ENCODE measurements at regions not wholly inside any gene's neighbourhood (a gene's known extent, or its start where the extent isn't known, plus 50 kb on each side); places are given as distances from the start of the nearest gene placed in this dataset.

- H3K9ac ChIP-seq (ENCODE audit: insufficient read depth, low read length, poor library complexity, severe bottlenecking): no peak overlapping the region
- H3K27ac ChIP-seq (ENCODE audit: low read depth in 1 of 2, low read length in 2 of 2): no peak overlapping the region
- no peak for TF ChIP-seq CTCF (IDR thresholded peaks at IDR 0.05)
- Mint-ChIP-seq H3K4me1 (peaks cover 15% of the 10 kb centered on the region), H3K4me3 (no peak overlapping the region), H3K9me3 (peaks cover 0 to 2% (median 0%) of the 10 kb centered on the region in 7 donors), H3K36me3 (no peaks in the 10 kb centered on the region), H3K27me3 (ENCODE audit: low read depth in 3 of 3) (peaks cover 0 to 2% (median 0%) of the 10 kb centered on the region in 3 donors), H3K27ac (no peak overlapping the region)
- H3K36me3 ChIP-seq (replicated peaks in 1 of 2; ENCODE audit: control insufficient read depth in 1 of 2, insufficient read depth in 2 of 2, low read length in 2 of 2): no peaks in the 10 kb centered on the region
- peaks cover 5 to 22% of the 10 kb centered on the region in 2 donors for H3K4me1 ChIP-seq (ENCODE audit: control insufficient read depth in 1 of 2, insufficient read depth in 2 of 2, low read length in 2 of 2)
- no peaks in the 10 kb centered on the region for H3K9me3 ChIP-seq (replicated peaks in 1 of 2; ENCODE audit: control insufficient read depth in 1 of 2, insufficient read depth in 1 of 2, low read length in 2 of 2)
- H3K4me3 ChIP-seq (replicated peaks in 1 of 3; ENCODE audit: low read depth in 2 of 3, low read length in 3 of 3): no peak overlapping the region
- no peak overlapping the region for H2AFZ ChIP-seq (ENCODE audit: insufficient read depth, low read depth, low read length, poor library complexity, severe bottlenecking)
- no peak overlapping the region for H3K4me2 ChIP-seq (replicated peaks; ENCODE audit: extremely low read depth, low read length, poor library complexity, severe bottlenecking)
- WGBS (ENCODE audit: insufficient coverage): 83% methylated on average over 1 of the region's 4 CpGs
- intact Hi-C loops (cut with micrococcal nuclease): no loop called here
- no peaks in the 10 kb centered on the region for H3K79me2 ChIP-seq (ENCODE audit: insufficient read depth, low read length)
- no peaks in the 10 kb centered on the region for H3K27me3 ChIP-seq (ENCODE audit: control insufficient read depth in 2 of 2, insufficient read depth in 2 of 2, low read length in 2 of 2)
- no peak for DNase-seq
- no peaks in the 10 kb centered on the region for H4K20me1 ChIP-seq (ENCODE audit: insufficient read depth, low read length)
Observed at GRCh38 chr1:221239181-221239580, 359.9 kb downstream of the HLX start.

DNA sequence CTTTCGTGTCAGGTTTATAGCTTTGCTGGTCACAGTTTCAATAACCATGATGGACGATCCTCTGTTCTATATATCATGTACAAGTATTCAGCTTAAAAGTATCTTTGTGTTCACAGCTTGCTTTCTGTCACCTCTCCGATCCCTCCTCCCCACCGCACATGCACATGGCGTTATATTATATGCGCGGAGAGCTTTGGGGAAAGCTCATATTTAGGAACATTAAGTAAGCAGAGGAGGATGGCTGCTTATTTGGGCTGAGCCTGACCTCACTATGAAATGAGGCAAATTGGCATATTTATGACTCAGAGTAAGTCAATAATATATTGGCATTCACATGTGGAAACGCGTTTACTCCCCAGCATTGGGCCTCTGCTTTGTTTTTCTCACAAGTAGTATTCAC lies 360.5 kb downstream of the HLX start:
- no peaks in the 10 kb centered on the region for H3K36me3 Mint-ChIP-seq
- 100% methylated on average over 2 of the region's 9 CpGs for WGBS (ENCODE audit: insufficient coverage)
- Histone ChIP-seq H3K4me2 (replicated peaks; ENCODE audit: extremely low read depth, low read length, poor library complexity, severe bottlenecking) (no peak overlapping the region), H3K27ac (ENCODE audit: low read depth in 1 of 2, low read length in 2 of 2) (no peak overlapping the region), H3K4me1 (ENCODE audit: control insufficient read depth in 1 of 2, insufficient read depth in 2 of 2, low read length in 2 of 2) (peaks cover 5 to 22% of the 10 kb centered on the region in 2 donors), H3K36me3 (replicated peaks in 1 of 2; ENCODE audit: control insufficient read depth in 1 of 2, insufficient read depth in 2 of 2, low read length in 2 of 2) (no peaks in the 10 kb centered on the region), H2AFZ (ENCODE audit: insufficient read depth, low read depth, low read length, poor library complexity, severe bottlenecking) (no peak overlapping the region), H3K27me3 (ENCODE audit: control insufficient read depth in 2 of 2, insufficient read depth in 2 of 2, low read length in 2 of 2) (no peaks in the 10 kb centered on the region), H3K4me3 (replicated peaks in 1 of 3; ENCODE audit: low read depth in 2 of 3, low read length in 3 of 3) (no peak overlapping the region), H3K9ac (ENCODE audit: insufficient read depth, low read length, poor library complexity, severe bottlenecking) (no peak overlapping the region), H3K9me3 (replicated peaks in 1 of 2; ENCODE audit: control insufficient read depth in 1 of 2, insufficient read depth in 1 of 2, low read length in 2 of 2) (no peaks in the 10 kb centered on the region), H4K20me1 (ENCODE audit: insufficient read depth, low read length) (no peaks in the 10 kb centered on the region), H3K79me2 (ENCODE audit: insufficient read depth, low read length) (no peaks in the 10 kb centered on the region)
- peaks cover 15% of the 10 kb centered on the region for H3K4me1 Mint-ChIP-seq
- H3K9me3 Mint-ChIP-seq: peaks cover 0 to 2% (median 0%) of the 10 kb centered on the region in 7 donors
- no peak for TF ChIP-seq CTCF (IDR thresholded peaks at IDR 0.05)
- peaks cover 0 to 2% (median 0%) of the 10 kb centered on the region in 3 donors for H3K27me3 Mint-ChIP-seq (ENCODE audit: low read depth in 3 of 3)
- no peak overlapping the region for H3K4me3 Mint-ChIP-seq
- no peak for DNase-seq
- intact Hi-C loops (cut with micrococcal nuclease): no loop called here
- peak overlapping the region in 1 of 7 donors; percentile 32 for H3K27ac Mint-ChIP-seq

All from CD14-positive monocyte (primary cell).